GM21515 (cell line): ENCODE measurements at regions not wholly inside any gene's neighbourhood (a gene's known extent, or its start where the extent isn't known, plus 50 kb on each side); places are given as distances from the start of the nearest gene placed in this dataset.
"Not testable (repeated sequence)": the region's sequence is repeated elsewhere in the genome, so short reads cannot be mapped to it uniquely, and the experiment has no call there.

Source experiments
- ATAC-seq: cut with Tn5 transposase; IDR thresholded peaks from one replicate; pipeline ENCODE4 v1.9.1; 2021; ENCODE audit not compliant: unreplicated experiment

DNA sequence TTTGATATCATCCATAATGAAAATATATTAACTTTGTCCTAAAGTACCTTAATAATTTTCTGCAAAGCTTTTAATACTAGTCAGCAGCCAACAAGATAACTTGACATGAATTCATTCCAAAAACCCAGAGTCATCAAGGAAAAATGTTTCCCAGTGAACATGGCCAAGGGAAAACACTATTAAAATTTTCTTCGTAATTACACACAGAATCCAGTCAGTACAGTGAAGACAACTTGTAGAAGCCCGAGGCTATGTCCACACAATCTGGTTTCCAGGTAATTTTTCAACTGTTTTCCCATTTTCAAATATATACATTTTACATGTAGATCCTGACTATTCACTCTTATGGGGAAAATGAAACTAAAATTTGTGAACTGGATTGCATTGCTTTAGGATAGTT is 600.9 kb downstream of the CDH8 start:
- no peak for ATAC-seq

DNA sequence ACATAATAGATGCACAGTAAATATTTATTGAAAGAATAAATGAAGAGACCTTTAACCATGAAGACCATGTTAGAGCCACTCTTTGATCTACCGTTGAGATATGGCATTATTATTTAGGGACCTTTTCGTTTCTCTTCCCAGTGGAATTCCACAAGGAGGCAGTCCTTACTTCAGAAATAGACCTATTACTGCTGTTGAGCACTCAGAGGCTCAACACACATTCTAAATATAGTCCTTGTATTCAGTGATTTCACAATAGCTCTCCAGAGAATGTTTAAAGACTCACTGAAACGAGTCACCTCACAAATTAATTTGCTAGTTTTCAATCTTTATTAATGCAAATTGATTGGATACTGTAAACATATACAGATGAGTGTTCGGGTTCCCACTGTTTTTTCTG is 603.8 kb downstream of the CDH8 start:
- no peak for ATAC-seq

DNA sequence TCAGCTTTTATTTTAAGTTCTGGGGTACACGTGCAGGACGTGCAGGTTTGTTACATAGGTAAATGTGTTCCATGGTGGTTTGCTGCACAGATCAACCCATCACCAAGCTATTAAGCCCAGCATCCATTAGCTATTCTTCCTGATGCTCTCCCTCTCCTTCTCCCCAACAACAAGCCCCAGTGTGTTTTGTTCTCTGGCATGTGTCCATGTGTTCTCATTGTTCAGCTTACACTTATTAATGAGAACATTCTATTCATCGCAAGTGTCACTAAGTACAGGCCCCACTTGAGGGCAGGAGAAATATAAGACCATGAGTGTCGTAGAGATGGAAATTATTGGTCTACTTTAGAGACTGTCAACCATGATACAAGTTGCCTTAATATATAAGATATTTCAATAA is 615.1 kb downstream of the CDH8 start:
- no peak for ATAC-seq

DNA sequence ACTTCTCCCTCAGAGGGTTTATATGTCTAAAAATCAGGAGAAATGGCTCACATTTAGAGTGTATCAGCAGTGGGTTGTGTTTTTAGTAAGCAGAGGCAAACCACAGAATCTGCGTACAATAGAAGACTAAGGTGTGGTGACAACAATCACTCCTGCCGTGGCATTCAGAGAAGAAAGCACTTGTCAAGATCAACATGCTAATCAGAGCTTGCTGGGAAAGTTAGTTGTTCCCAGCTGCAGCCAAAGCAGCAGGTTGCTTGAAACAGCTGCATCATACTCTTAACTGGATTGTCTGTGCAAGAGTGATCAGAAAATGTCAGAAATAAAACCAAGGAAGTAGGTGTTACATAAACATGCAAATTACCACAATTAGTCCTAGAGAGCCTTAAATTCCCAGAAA is 616.4 kb downstream of the CDH8 start:
- no peak for ATAC-seq

DNA sequence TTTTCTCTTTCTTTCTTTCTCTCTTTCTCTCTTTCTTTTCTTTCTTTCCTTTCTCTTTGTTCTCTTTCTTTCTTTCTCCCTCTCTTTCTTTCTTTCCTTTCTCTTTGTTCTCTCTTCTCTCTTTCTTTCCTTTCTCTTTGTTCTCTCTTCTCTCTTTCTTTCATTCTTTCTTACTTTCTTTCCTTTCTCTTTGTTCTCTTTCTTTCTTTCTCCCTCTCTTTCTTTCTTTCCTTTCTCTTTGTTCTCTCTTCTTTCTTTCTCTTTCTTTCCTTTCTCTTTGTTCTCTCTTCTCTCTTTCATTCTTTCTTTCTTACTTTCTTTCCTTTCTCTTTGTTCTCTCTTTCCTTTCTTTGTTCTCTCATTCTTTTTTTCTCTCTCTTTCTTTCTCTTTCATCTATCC is 617.4 kb downstream of the CDH8 start:
- not testable (repeated sequence) for ATAC-seq

DNA sequence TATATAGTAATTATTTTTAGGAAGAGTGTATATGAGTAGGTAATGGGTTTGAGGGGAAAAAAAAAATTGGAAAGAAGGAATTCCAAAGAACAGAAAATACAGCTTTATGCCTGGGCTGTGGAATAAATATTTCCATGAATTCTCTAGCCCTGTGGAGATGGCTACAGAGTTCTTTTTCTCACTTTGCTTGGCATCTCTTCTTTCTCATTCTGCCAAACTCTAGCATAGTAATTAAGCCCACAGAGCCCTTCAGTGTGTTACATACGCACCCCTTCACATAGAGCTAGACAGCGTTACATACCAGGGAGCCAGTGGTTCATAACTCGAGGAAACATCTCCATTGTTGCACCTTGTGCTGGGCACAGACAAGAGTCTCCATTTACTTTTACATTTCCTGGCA is 621.1 kb downstream of the CDH8 start:
- no peak for ATAC-seq

DNA sequence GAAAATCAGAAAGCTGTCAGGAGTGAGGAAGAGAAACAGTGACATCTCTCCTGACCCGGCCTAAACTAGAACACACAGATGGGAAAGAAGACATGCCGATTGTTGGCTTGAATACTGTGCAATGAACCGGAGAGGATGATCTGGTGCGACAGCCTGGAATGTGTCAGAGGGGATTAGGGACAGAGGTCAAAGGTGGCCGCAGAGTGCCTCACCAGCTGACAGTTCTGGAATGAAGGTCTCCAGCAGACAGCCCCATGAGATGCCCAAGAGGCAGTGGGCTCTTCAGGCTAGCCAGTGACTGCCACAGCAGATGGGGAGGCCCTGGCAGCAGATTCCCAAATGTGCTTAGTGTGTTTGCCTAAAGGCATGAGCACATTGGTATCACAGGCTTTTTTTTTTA is 623.2 kb downstream of the CDH8 start:
- ATAC-seq, result no peak

DNA sequence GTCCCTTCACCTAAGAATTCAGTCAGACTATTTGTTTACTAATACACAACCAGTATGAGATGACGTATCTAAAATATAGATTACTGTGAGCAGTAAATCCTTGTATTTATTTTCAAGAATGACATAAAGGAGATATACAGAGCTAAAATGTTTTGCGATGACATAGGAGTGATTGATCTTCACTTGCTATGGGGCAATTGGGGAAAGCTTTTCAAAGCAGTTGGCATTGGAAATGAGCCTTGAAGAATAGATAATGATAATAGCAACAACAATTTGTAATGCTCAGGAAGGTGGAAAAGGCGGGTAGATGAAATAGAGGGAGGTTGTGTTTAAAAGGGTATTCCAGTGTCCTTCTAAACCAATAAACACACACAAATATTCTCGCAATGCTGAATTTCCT is 623.7 kb downstream of the CDH8 start:
- ATAC-seq, result no peak

DNA sequence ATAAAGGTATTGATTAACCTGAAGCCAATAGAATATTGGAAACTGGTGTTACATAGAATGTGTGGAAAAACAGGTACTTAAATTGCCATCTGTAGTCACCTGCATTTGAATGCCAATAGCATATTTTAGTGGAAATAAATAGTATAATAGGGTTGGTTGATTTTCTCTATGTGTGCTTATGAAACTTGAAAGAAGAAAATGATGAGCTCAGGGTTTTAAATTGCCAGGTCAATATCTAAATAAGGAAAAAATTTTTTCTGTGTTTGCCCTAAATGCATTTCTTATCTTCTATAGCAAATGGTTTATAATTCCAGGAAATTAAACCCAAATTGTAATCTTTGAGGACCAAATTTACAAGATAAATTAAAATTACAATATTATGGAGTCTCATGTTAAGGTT is 626.6 kb downstream of the CDH8 start:
- no peak for ATAC-seq

DNA sequence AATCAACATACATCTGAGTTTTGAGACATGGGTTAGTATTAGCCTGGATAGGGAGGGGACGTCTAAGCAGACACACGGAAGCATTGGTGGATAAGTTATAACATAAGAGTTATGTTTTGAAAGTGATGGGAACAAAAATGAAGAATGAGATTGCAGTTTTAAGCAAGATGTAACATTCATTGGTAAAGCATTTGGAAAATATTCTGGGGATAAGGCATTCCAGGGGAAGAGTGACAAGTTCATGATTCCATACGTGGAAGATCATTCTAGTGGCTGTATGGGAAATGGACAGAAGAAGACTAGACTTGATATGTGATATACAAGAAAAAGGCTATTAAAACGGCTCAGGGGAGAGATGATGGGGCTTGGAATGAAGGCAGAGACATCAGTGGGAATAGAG is 632.9 kb downstream of the CDH8 start:
- no peak for ATAC-seq

DNA sequence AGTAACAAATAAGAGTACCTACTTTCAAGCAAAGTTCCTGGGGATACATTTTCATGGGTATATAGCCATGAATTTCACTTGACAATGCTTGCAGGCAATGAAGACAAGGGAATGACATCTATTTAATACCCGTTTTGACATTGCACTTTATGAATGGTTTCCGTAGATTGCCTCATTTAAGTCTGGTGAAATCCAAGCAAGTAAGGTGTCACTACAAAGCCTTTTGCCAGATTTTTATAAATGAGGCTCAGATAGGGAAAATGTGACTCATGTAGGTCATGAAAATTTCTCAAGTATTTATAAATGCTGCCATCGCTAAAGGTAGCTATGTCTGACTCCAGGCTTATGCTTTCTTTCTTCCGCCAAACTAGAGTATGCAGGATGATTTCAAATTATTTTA is 644.3 kb downstream of the CDH8 start:
- no peak for ATAC-seq

DNA sequence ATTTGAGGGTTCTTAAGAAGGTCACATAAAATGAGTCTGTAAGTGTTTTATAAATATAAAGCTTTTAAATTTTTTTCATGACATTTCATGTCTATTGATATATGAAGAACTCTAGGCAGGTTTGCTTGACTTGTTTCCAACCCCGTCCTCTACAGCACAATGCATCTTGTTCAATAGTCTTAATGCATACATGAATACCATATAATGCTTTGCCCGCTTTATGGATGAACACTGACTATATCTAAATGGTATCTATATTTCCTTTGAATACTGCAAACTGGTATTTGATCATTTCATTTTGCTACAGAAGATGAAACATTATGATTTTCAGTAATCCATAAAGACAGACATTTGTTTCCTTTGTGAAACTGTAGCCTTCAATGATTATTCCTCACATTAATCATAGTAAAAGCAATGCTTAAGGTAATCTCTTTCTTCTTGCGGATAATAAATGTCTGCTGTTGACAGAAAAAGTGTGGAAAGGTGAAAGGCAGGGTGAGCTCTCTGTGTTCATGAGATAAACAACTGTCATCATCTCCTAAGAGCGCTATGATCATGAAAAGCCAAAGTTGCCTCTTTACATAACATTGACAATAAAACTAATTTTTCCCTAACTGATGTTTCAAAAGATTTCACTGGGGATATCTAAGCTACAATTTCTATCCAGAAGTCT is 645.1 kb downstream of the CDH8 start:
- no peak for ATAC-seq

DNA sequence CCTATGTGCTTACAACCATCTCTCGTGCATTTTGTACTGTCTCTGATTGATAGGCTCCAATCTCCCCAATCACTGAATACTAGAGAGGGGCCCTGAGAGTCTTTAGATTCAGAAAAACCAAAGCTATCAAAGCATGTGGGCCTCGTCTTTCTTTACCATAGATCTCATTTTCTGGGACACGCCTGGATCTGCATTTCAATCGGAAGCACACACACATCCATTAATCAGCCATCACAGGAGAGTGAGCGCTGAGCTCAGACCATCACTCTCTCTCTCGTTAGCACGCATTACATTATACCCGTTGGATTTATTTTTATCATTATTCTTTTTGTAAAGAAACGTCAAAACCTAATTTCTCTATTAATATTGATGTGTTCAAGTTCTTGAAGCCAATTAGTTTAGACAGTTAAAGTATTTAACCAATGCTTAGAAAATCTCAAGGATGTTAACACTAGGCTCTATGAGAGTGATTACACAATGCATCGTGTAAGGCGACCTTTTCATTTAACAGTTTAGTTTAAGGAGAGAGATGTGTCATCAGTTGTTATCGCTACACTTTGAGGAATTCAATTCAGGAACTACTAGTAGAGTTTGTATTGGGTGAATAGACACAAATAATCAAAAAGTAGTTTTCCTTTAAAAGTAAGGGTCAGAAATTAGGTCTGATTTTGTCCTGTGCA is 650.7 kb downstream of the CDH8 start:
- no peak for ATAC-seq

DNA sequence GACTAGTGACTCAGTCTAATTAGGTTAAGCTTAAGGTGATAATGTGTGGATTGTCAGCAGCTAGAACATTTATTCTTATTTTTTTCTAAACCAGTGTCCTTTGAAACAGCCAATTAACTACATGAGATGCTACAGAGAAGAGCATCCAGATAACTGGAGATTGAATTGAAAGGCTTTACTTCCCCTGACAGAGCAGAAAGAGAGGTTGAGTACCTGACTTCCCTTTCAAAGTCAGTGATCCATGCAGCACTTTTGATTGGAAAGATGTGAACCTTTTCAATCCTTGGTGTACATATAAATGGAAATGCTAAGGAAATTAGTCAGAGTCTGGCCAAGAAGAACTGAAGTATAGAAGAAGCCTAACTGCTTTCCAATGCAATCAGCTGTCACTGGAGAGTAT is 653.8 kb downstream of the CDH8 start:
- ATAC-seq, result no peak

DNA sequence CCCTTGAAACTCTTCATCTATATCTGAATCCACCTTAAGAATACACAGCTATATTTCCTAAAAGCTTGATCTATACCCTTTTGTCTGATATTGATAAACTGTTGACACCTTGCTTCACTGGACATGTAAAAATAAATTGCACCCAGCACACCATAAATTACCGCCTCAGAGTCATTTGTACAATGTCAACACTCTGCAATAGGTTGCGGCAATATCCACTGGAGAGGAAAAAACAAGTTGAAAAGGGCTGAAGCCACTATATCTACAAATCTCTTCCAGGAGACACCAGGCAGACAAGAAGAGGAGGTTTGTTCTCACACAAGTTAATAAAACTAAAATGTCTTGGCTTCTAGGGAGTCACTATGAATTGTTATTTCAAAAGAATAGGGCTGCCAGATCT is 656.9 kb downstream of the CDH8 start:
- ATAC-seq, result no peak

DNA sequence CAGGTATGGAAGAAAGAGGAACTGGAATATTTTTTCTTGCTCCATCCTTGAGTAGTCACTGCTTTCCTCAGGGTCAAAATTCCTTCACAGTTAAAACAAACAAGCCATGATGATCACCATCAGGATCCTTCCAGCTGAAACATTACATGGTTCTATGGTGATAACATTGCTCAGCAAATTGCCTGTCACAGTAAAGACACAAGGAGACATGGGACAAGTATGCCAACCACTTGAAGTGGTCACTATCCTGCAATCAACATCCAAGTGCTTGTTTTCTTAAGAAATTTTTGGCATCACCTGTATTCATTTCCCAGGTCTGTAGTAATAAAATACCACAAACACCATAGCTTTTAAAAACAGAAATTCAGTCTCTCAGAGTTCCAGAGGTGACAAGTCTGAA is 662.2 kb downstream of the CDH8 start:
- ATAC-seq, result no peak

DNA sequence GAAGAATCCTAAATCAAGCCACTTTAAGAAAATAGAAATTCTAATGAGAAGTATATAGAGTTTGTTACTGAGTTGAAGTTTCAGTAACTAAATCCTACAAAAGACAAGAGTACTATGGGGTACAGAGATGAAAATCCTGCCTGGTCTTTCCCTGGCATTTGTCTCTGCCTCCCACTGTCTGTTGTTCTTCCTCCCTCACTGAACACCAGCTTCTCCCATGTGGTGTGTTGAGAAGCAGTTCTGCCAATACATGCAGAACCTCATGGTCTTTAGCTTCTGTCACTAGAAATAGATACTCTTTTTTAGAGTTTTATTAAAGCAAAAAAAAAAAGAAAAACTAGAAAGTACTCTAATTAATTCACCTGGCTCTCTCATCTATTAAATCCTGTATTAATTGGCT is 664.4 kb downstream of the CDH8 start:
- no peak for ATAC-seq

DNA sequence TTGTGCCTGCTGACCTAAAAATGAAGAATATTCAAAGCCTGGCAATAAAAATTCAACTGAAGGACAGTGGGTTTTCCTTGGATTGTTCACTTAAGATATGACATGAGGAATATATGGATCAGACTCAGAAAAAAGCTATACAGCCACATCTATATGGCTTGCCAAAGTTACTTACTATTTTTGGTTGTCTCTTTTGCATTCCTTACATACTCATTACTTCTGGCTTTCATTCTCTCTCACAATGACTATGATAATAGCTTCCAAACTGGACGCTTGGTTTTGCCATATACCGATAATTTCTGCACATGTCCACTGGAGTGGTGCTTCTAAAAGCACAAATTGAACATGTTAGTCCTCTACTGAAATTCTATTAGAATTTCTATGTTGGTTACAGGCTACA is 664.9 kb downstream of the CDH8 start:
- no peak for ATAC-seq

DNA sequence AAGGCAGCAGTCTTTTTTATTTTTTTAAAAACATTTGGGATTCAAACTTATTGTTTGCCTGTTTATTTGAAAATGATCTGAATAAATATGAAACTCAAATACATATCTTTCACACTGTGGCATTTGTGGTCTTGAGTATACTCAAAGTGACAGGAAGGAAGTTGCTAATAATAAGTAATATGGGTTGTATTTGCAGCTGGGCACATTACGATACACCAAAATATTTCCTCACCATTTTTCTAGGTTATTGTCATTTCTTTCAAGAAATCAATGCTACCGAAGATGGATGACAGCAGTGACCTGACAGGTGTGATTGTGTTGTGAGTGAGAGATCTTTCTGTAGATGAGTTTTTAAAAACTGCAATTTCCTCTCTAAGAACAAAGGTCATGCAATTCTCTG is 665.7 kb downstream of the CDH8 start:
- no peak for ATAC-seq

DNA sequence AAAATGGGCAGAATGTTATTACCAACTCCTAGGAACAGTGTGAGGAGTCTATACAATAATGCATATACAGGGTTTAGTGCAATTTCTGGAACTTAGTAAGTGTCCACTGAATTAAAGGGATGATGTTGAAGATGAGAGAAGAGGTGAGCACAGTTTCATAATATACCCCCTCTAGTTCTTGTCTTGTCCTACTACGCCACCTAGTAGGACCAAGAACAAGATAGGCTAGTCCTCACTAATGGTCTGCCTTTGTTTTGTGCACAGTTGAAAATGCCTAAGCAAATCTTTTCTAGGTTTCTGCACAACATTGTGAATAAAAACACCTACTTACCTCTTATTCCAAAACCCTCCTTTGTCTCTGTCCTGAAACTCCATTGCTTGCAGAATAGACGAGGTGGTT is 670.2 kb downstream of the CDH8 start:
- ATAC-seq, result no peak

DNA sequence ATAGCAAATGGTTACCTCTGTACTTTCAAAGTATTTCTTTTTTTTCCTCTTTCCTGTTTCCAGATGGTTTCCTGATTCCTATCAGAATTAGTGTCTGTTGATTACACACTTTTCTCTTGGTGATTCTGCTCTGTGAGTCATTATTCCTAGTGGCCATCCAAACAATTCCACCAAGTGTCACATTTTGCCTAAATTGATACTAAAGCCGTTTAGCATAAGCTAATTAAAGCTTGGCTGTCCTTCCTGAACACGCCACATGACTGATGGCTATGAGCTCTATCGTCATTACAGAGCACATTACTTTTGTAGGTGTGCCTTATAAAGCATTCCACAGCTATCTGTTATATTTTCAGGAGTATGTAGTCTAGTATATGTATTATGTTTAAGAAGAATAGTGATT is 671.2 kb downstream of the CDH8 start:
- no peak for ATAC-seq

DNA sequence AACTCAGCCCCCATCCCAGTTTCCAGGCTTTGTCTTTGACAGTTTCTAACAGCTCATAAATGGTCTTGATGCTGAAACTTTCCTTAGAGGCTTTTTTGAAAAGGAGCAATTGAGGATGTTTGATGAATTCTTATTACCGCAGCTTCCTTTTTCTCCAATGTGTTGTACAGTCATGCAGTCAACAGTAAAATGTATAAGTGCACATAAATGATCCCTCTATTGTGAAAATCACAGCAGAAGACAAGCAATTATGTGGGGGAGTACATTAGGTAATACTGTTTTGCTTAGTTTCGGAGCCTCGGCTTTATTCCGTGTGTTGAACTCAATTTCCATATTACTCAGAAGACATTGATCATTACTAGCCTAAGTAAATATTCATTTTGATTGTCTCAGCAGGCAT is 673.7 kb downstream of the CDH8 start:
- no peak for ATAC-seq

DNA sequence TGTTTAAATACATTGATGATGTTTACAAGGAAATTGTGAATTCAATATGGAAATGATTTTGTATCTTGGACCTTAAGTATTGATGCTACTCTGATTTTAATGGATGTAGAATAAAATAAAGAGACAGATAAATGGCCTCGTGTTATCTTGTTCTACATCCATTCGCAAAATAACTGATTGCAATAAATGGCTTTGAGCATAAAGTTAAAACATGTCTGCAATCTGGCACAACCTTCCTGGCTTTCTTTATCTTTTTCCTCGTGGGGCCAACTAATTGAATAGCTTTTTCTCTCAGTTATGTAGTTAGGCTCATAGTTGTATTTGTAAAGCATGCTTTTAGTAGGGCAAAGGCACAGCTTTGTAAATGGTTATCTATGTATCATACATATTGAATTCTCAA is 691.4 kb downstream of the CDH8 start:
- ATAC-seq, result no peak
